Natural killer cell (primary cell): ENCODE measurements at regions not wholly inside any gene's neighbourhood (a gene's known extent, or its start where the extent isn't known, plus 50 kb on each side); places are given as distances from the start of the nearest gene placed in this dataset.

Experiments
- ATAC-seq, 3 donors: fragments of 150-1000 bp in 2 of 3; fragments of 200-7000 bp in 1 of 3; cut with Tn5 transposase; 1 replicate in 1 of 3; 2 replicates in 2 of 3; pipeline ENCODE4 v1.10.0; 2021; ENCODE audit warnings: mild to moderate bottlenecking in 2 of 3, moderate library complexity in 2 of 3
- DNase-seq, 2 donors: peaks; one replicate each; pipeline versions ENCODE4 v3.0.0 to v3.0.0-alpha.2; 2013 to 2021; ENCODE audit warnings: mixed read lengths in 1 of 2
- H3K27ac ChIP-seq: one replicate; pipeline ENCODE4 v1.5.1; 2013; ENCODE audit warnings: mild to moderate bottlenecking, low read length
- H3K27me3 ChIP-seq: one replicate; pipeline ENCODE4 v1.6.1; 2013; ENCODE audit warnings: low read length; ENCODE audit not compliant: control insufficient read depth, insufficient read depth
- H3K36me3 ChIP-seq: one replicate; pipeline ENCODE4 v1.6.1; 2013; ENCODE audit warnings: low read length; ENCODE audit not compliant: control insufficient read depth, insufficient read depth
- H3K4me1 ChIP-seq: one replicate; pipeline ENCODE4 v1.6.1; 2013; ENCODE audit warnings: low read length; ENCODE audit not compliant: control insufficient read depth, insufficient read depth
- H3K4me3 ChIP-seq: one replicate; pipeline ENCODE4 v1.5.1; 2013; ENCODE audit warnings: low read length
- H3K9me3 ChIP-seq: one replicate; pipeline ENCODE4 v1.6.1; 2013; ENCODE audit warnings: low read length; ENCODE audit not compliant: control insufficient read depth, insufficient read depth
- H3K27ac Mint-ChIP-seq, 2 donors: one replicate each; pipeline ENCODE4 v1.8.0; 2022; ENCODE audit warnings: mild to moderate bottlenecking in 2 of 2, mixed read lengths in 2 of 2, moderate library complexity in 1 of 2
- H3K27me3 Mint-ChIP-seq, 2 donors: one replicate each; pipeline ENCODE4 v1.8.0; 2022; ENCODE audit warnings: low read depth in 2 of 2, mixed read lengths in 2 of 2
- H3K36me3 Mint-ChIP-seq: one replicate; pipeline ENCODE4 v1.8.0; 2022; ENCODE audit warnings: mixed read lengths
- H3K4me1 Mint-ChIP-seq, 2 donors: one replicate each; pipeline ENCODE4 v1.8.0; 2022; ENCODE audit warnings: mixed read lengths in 2 of 2
- H3K4me3 Mint-ChIP-seq: one replicate; pipeline ENCODE4 v1.8.0; 2022; ENCODE audit warnings: mild to moderate bottlenecking, moderate library complexity, mixed read lengths
- H3K9me3 Mint-ChIP-seq, 2 donors: one replicate each; pipeline ENCODE4 v1.8.0; 2022; ENCODE audit warnings: mixed read lengths in 2 of 2
- CTCF ChIP-seq: fragments of 200-600 bp; IDR thresholded peaks from one replicate; pipeline ENCODE4 v1.8.0; 2022; ENCODE audit warnings: antibody characterized with exemption
- WGBS: methylation state at CpG from one replicate; pipeline ENCODE4 v1.1.7; 2013; ENCODE audit warnings: missing lambda C conversion rate; ENCODE audit not compliant: insufficient coverage; 5-methylcytosine and 5-hydroxymethylcytosine counted together
- intact Hi-C: fragments of 100-400 bp; cut with micrococcal nuclease; formaldehyde crosslinking; loops from one replicate; pipeline ENCODE4 v1.14.2; 2022

GRCh38 chr7:108846471-108846870 lies 276.8 kb downstream of the DNAJB9 start:
- Mint-ChIP-seq H3K36me3 (no peaks in the 10 kb centered on the region), H3K27me3 (no peaks in the 10 kb centered on the region), H3K9me3 (peaks cover 12 to 13% of the 10 kb centered on the region in 2 donors), H3K27ac (no peak overlapping the region), H3K4me1 (no peaks in the 10 kb centered on the region), H3K4me3 (no peak overlapping the region)
- no peak for TF ChIP-seq CTCF
- no peak for DNase-seq
- intact Hi-C loops, result no loop called here
- H3K4me1 ChIP-seq, result no peaks in the 10 kb centered on the region
- no peaks in the 10 kb centered on the region for H3K36me3 ChIP-seq
- no peak overlapping the region for H3K27ac ChIP-seq
- no peaks in the 10 kb centered on the region for H3K27me3 ChIP-seq
- WGBS, result 78% methylated on average over 7 of the region's 7 CpGs
- no peak overlapping the region for H3K4me3 ChIP-seq
- no peak for ATAC-seq
- no peaks in the 10 kb centered on the region for H3K9me3 ChIP-seq

GRCh38 chr7:108848486-108848885 lies 278.8 kb downstream of the DNAJB9 start:
- Mint-ChIP-seq H3K27ac (no peak overlapping the region), H3K4me1 (no peaks in the 10 kb centered on the region), H3K27me3 (no peaks in the 10 kb centered on the region), H3K36me3 (no peaks in the 10 kb centered on the region), H3K4me3 (no peak overlapping the region), H3K9me3 (peaks cover 9 to 11% of the 10 kb centered on the region in 2 donors)
- Histone ChIP-seq H3K4me3 (no peak overlapping the region), H3K27me3 (no peaks in the 10 kb centered on the region), H3K9me3 (no peaks in the 10 kb centered on the region), H3K4me1 (no peaks in the 10 kb centered on the region), H3K27ac (no peak overlapping the region), H3K36me3 (no peaks in the 10 kb centered on the region)
- DNase-seq (no peak), ATAC-seq (no peak)
- intact Hi-C loops, result no loop called here
- WGBS, result 90% methylated on average over 5 of the region's 5 CpGs
- TF ChIP-seq CTCF, result no peak

GRCh38 chr7:108860615-108861014 lies 290.9 kb downstream of the DNAJB9 start:
- DNase-seq (no peak), ATAC-seq (no peak)
- Histone ChIP-seq H3K27ac (no peak overlapping the region), H3K4me3 (no peak overlapping the region), H3K27me3 (no peaks in the 10 kb centered on the region), H3K4me1 (no peaks in the 10 kb centered on the region), H3K9me3 (peaks cover 6% of the 10 kb centered on the region), H3K36me3 (no peaks in the 10 kb centered on the region)
- H3K27ac Mint-ChIP-seq, result no peak overlapping the region
- no peak for TF ChIP-seq CTCF
- intact Hi-C loops, result no loop called here
- H3K4me3 Mint-ChIP-seq, result no peak overlapping the region
- H3K36me3 Mint-ChIP-seq, result peaks cover 9% of the 10 kb centered on the region
- H3K27me3 Mint-ChIP-seq, result no peaks in the 10 kb centered on the region
- no peaks in the 10 kb centered on the region for H3K4me1 Mint-ChIP-seq
- H3K9me3 Mint-ChIP-seq, result peaks cover 27 to 31% of the 10 kb centered on the region in 2 donors

GRCh38 chr7:108861071-108861470 lies 291.4 kb downstream of the DNAJB9 start:
- H3K9me3 Mint-ChIP-seq, result peaks cover 25 to 34% of the 10 kb centered on the region in 2 donors
- Histone ChIP-seq H3K36me3 (no peaks in the 10 kb centered on the region), H3K27me3 (no peaks in the 10 kb centered on the region), H3K9me3 (peaks cover 6% of the 10 kb centered on the region), H3K27ac (no peak overlapping the region), H3K4me1 (no peaks in the 10 kb centered on the region), H3K4me3 (no peak overlapping the region)
- H3K27me3 Mint-ChIP-seq, result no peaks in the 10 kb centered on the region
- WGBS, result 86% methylated on average over 1 of the region's 2 CpGs
- intact Hi-C loops, result no loop called here
- DNase-seq (no peak), ATAC-seq (no peak)
- H3K4me3 Mint-ChIP-seq, result no peak overlapping the region
- TF ChIP-seq CTCF, result no peak
- H3K4me1 Mint-ChIP-seq, result no peaks in the 10 kb centered on the region
- peaks cover 9% of the 10 kb centered on the region for H3K36me3 Mint-ChIP-seq
- H3K27ac Mint-ChIP-seq, result no peak overlapping the region
